ENCODE measurements at regions not wholly inside any gene's neighbourhood (a gene's known extent, or its start where the extent isn't known, plus 50 kb on each side); places are given as distances from the start of the nearest gene placed in this dataset.
A peak's percentile ranks its signal among the peaks of the same experiment; 100 is the strongest.

DNA sequence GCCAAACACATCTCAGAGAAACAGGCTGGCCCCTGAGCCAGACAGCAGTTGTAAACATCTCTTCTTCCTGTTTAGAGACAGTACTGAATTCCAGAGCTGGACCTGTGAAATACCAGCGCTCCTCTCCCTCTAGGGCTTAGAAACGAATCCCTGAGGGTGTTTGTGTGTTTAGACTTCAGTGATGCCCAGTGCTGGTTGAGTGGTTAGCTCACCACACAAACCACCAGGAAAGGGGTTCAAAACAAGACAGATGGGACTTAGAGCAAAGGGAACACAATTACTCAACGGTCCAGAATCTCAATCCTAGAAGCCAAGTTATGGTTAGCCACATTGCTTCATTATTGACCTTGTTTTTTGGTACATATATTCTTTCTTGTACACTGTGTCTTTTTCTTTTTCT is 108.7 kb upstream of the TMEM170B start:
- TF ChIP-seq, protein P1, sequence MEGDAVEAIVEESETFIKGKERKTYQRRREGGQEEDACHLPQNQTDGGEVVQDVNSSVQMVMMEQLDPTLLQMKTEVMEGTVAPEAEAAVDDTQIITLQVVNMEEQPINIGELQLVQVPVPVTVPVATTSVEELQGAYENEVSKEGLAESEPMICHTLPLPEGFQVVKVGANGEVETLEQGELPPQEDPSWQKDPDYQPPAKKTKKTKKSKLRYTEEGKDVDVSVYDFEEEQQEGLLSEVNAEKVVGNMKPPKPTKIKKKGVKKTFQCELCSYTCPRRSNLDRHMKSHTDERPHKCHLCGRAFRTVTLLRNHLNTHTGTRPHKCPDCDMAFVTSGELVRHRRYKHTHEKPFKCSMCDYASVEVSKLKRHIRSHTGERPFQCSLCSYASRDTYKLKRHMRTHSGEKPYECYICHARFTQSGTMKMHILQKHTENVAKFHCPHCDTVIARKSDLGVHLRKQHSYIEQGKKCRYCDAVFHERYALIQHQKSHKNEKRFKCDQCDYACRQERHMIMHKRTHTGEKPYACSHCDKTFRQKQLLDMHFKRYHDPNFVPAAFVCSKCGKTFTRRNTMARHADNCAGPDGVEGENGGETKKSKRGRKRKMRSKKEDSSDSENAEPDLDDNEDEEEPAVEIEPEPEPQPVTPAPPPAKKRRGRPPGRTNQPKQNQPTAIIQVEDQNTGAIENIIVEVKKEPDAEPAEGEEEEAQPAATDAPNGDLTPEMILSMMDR (IDR thresholded peaks at IDR 0.05; ENCODE audit: insufficient read depth, low read depth, low read length), result no peak
- peak; percentile 70 for DNase-seq (ENCODE audit: low read depth)
- Histone ChIP-seq H3K27me3 (ENCODE audit: control insufficient read depth, insufficient read depth, low read length) (no peaks in the 10 kb centered on the region), H3K4me3 (ENCODE audit: low read depth, low read length) (no peak overlapping the region), H3K36me3 (ENCODE audit: control insufficient read depth, insufficient read depth, low read length) (no peaks in the 10 kb centered on the region)
- ChIA-PET CTCF (interaction anchor here (1.0 to 2.2 kb wide), 3 partner anchors 67 to 285 kb away, joined by 3 to 7 read pairs (median 4); no protein-coding TSS in a partner anchor), POLR2A (no interaction called here)

DNA sequence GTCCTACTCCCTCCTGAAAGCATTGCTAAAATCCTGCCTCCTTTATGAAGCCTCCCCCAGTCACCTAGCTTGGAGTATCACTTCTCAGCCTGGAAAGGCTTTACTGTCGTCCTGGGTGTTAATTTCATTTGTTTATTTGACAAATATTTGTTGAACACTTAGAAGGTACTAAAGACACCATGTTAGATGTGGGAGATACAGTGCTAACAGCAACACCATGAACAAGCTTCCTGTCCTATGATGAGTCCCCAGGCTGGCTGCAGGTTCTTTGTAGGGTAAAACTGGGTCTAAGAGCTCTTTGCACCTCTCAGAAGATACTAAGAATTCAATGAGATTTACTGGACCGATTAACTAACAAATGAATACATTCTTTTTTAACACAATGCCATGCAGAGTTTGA is 109.2 kb upstream of the TMEM170B start:
- no peak for DNase-seq (ENCODE audit: low read depth)
- ChIA-PET CTCF (interaction anchor here (1.0 to 2.2 kb wide), 3 partner anchors 67 to 284 kb away, joined by 3 to 7 read pairs (median 4); no protein-coding TSS in a partner anchor), POLR2A (no interaction called here)
- H3K36me3 ChIP-seq (ENCODE audit: control insufficient read depth, insufficient read depth, low read length), result no peaks in the 10 kb centered on the region
- H3K4me3 ChIP-seq (ENCODE audit: low read depth, low read length), result no peak overlapping the region
- TF ChIP-seq, protein P1 (IDR thresholded peaks at IDR 0.05; ENCODE audit: insufficient read depth, low read depth, low read length), result no peak
- H3K27me3 ChIP-seq (ENCODE audit: control insufficient read depth, insufficient read depth, low read length), result no peaks in the 10 kb centered on the region

DNA sequence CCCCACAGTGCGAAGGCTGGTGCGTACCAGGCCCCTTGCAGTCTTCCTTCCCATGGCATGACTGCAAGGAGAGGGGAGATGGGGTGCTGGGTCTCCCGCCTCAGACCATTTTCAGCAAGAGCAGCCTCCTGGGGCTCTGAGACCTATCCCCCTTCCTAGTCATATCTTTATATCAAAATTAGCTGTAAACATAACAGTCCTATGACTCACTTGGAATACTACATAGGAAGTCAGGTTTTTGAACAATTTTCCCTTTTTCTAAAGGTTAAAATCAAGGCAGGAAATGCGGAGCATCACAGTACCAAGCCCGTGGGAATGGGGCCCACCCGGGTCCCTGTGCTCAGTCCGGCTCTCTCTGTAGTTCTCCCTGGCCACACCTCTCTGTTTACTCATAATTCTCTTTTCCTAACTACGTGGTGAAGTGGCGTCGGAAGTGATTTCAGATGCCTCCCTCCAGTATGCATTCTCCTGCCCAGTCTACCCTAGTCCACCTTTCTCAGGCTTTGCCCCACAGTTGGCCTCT is 109.8 kb upstream of the TMEM170B start:
- ChIA-PET POLR2A (no interaction called here), CTCF (interaction anchor here (2.2 kb wide), 1 partner anchor 284 kb away, joined by 7 read pairs; no protein-coding TSS in a partner anchor)
- TF ChIP-seq, protein P1 (IDR thresholded peaks at IDR 0.05; ENCODE audit: insufficient read depth, low read depth, low read length), result no peak
- no peaks in the 10 kb centered on the region for H3K27me3 ChIP-seq (ENCODE audit: control insufficient read depth, insufficient read depth, low read length)
- no peaks in the 10 kb centered on the region for H3K36me3 ChIP-seq (ENCODE audit: control insufficient read depth, insufficient read depth, low read length)
- H3K4me3 ChIP-seq (ENCODE audit: low read depth, low read length), result no peak overlapping the region
- no peak for DNase-seq (ENCODE audit: low read depth)

DNA sequence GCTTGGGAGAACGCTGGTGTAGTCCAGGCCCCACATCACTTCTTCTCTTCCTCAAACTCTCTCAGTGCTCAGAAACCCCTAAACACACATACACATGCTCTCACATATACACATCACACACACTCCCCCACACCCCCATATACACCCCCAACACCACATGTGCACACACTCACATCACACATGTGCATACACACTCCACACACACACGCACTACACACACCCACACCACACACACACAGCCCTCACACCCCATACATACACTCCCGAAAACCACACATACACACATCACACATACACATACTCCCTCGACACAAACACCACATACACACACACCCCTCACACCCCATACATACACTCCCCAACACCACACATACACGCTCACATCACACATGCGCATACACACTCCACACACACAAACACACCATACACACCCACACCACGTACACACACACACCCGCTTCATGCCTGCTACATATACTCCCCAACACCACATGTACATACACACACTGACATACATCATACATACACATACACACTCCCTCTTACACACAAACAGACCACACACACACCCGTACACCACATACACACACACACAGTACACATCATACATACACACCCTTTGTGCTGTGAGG is 110.3 kb upstream of the TMEM170B start:
- no peaks in the 10 kb centered on the region for H3K36me3 ChIP-seq (ENCODE audit: control insufficient read depth, insufficient read depth, low read length)
- DNase-seq (ENCODE audit: low read depth), result no peak
- H3K4me3 ChIP-seq (ENCODE audit: low read depth, low read length), result no peak overlapping the region
- H3K27me3 ChIP-seq (ENCODE audit: control insufficient read depth, insufficient read depth, low read length), result no peaks in the 10 kb centered on the region
- ChIA-PET POLR2A (no interaction called here), CTCF (no interaction called here)
- TF ChIP-seq, protein P1 (IDR thresholded peaks at IDR 0.05; ENCODE audit: insufficient read depth, low read depth, low read length), result no peak

DNA sequence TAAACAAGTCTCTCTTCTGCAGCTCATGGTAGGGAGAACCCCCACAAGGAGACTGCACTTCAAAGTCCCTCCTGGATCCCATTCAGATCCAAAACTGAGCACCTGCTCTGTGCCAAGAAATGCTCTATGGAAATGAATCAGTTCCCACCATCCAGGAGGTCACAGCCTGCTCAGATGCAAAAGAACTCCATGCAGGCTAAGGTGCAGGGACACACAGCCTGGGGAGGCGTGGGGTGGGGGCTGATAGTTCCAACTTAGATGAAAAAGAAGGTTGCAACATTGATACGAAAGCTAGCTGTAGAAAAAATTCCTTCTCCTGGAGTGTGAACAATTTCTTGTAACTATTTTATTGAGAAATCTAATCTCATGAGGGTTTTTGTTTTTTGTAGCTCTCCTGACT is 111.0 kb upstream of the TMEM170B start:
- CTCF ChIA-PET, result interaction anchor here (1.0 kb wide), 1 partner anchor 28 kb away, joined by 3 read pairs; no protein-coding TSS in a partner anchor
- POLR2A ChIA-PET, result no interaction called here
- Histone ChIP-seq H3K36me3 (ENCODE audit: control insufficient read depth, insufficient read depth, low read length) (no peaks in the 10 kb centered on the region), H3K4me3 (ENCODE audit: low read depth, low read length) (no peak overlapping the region), H3K27me3 (ENCODE audit: control insufficient read depth, insufficient read depth, low read length) (no peaks in the 10 kb centered on the region)
- TF ChIP-seq, protein P1 (IDR thresholded peaks at IDR 0.05; ENCODE audit: insufficient read depth, low read depth, low read length), result no peak
- no peak for DNase-seq (ENCODE audit: low read depth)
